K562 (cell line): ENCODE measurements at regions not wholly inside any gene's neighbourhood (a gene's known extent, or its start where the extent isn't known, plus 50 kb on each side); places are given as distances from the start of the nearest gene placed in this dataset.

ENCODE experiments used
- ATAC-seq: fragments of 200-7000 bp; cut with Tn5 transposase; 3 replicates; pipeline ENCODE4 v1.9.1; 2020; ENCODE audit warnings: moderate library complexity
- BruUV-seq: library from RNA; stranded (reverse); fragments of 400-500 nt; replicated peaks from 2 replicates; lab custom pipeline; 2021; lab: Mats Ljungman, UMichigan
- CTCF ChIA-PET: fragments of 300-600 bp; formaldehyde crosslinking; extraction: SDS; loops from one replicate; lab custom pipeline; 2021; ENCODE audit warnings: low intra/inter-chr PET ratio; lab: Yijun Ruan, JAX
- POLR2A ChIA-PET: fragments of 300-600, 350-650 bp; sonication (Branson Sonifier 250); formaldehyde crosslinking; extraction: SDS; loops from one replicate; lab custom pipeline; 2021; ENCODE audit warnings: antibody characterized with exemption, inconsistent platforms; lab: Yijun Ruan, JAX
- DNase-seq, 4 experiments: peaks; one replicate each; pipeline versions ENCODE4 v3.0.0 to v3.0.0-alpha.2; 2011 to 2018; ENCODE audit warnings: low spot score in 3 of 4, mixed read lengths in 3 of 4; ENCODE audit errors: extremely low read depth in 1 of 4
- FAIRE-seq: peaks from 2 replicates; lab custom pipeline; 2011; peaks lifted over from hg19 to GRCh38; lab: Jason Lieb, UNC
- H2AFZ ChIP-seq: 2 replicates; pipeline ENCODE4 v1.6.0; 2011; ENCODE audit warnings: low read depth, low read length, control low read depth, inconsistent platforms
- H3K27ac ChIP-seq: fragments of 200-600 bp; 3 replicates; pipeline ENCODE4 v1.8.0; 2011; ENCODE audit warnings: low read depth, mild to moderate bottlenecking, control low read depth, inconsistent platforms, low read length, moderate library complexity, mixed read lengths; ENCODE audit errors: extremely low read depth
- H3K27me3 ChIP-seq, 2 experiments: fragments of 300-600 bp in 1 of 2; 2 replicates in 1 of 2; 3 replicates in 1 of 2; pipeline versions ENCODE4 v1.6.0 to v1.8.0; 2011; ENCODE audit warnings: inconsistent platforms in 2 of 2, low read length in 2 of 2, mild to moderate bottlenecking in 1 of 2, mixed read lengths in 1 of 2, moderate library complexity in 1 of 2; ENCODE audit not compliant: control insufficient read depth in 2 of 2, insufficient read depth in 2 of 2
- H3K36me3 ChIP-seq: fragments of 300-600 bp; 3 replicates; pipeline ENCODE4 v1.8.0; 2011; ENCODE audit warnings: mild to moderate bottlenecking, low read length, inconsistent platforms; ENCODE audit not compliant: control insufficient read depth, insufficient read depth
- H3K4me1 ChIP-seq, 2 experiments: fragments of 200-600 bp in 1 of 2; replicated peaks in 1 of 2; 2 replicates in 1 of 2; 3 replicates in 1 of 2; pipeline versions ENCODE4 v1.5.1 to v1.8.0; 2011; ENCODE audit warnings: inconsistent platforms in 2 of 2, low read length in 2 of 2, mild to moderate bottlenecking in 1 of 2, mixed read lengths in 1 of 2, moderate library complexity in 1 of 2; ENCODE audit not compliant: control insufficient read depth in 2 of 2, insufficient read depth in 2 of 2
- H3K4me2 ChIP-seq: 2 replicates; pipeline ENCODE4 v1.6.1; 2011; ENCODE audit warnings: low read length, control low read depth, inconsistent platforms, mixed read lengths; ENCODE audit not compliant: insufficient read depth
- H3K4me3 ChIP-seq: fragments of 200-600 bp; sonication (generic), shearing (Covaris generic); 2 replicates; pipeline ENCODE4 v1.5.1; 2016; ENCODE audit warnings: control low read depth, inconsistent platforms
- H3K79me2 ChIP-seq: fragments of 200-600 bp; 3 replicates; pipeline ENCODE4 v1.8.0; 2011; ENCODE audit warnings: low read length, inconsistent platforms; ENCODE audit not compliant: control insufficient read depth, insufficient read depth
- H3K9ac ChIP-seq, 2 experiments: 2 replicates each; pipeline versions ENCODE4 v1.6.0 to v1.6.1; 2011; ENCODE audit warnings: low read depth in 2 of 2, low read length in 2 of 2, control low read depth in 1 of 2, inconsistent platforms in 1 of 2, mild to moderate bottlenecking in 1 of 2, mixed read lengths in 1 of 2; ENCODE audit not compliant: insufficient read depth in 1 of 2
- H3K9me1 ChIP-seq: one replicate; pipeline ENCODE4 v1.6.0; 2011; ENCODE audit warnings: inconsistent platforms, mild to moderate bottlenecking, low read length, moderate library complexity; ENCODE audit not compliant: control insufficient read depth, insufficient read depth
- H3K9me3 ChIP-seq: replicated peaks from 2 replicates; pipeline ENCODE4 v1.5.1; 2011; ENCODE audit warnings: low read depth, low read length, inconsistent platforms; ENCODE audit not compliant: control insufficient read depth, insufficient read depth
- H4K20me1 ChIP-seq: replicated peaks from 2 replicates; pipeline ENCODE4 v1.6.1; 2011; ENCODE audit warnings: low read length, inconsistent platforms, mixed read lengths; ENCODE audit not compliant: control insufficient read depth, insufficient read depth
- ATF3 ChIP-seq, 2 experiments: fragments of 450-650 bp in 1 of 2; sonication (generic) in 1 of 2; formaldehyde crosslinking in 1 of 2; IDR thresholded peaks in 1 of 2; conservative IDR thresholded peaks in 1 of 2; 2 replicates each; pipeline versions ENCODE4 v1.6.1 to v1.8.1; 2016 to 2023; ENCODE audit warnings: mild to moderate bottlenecking in 2 of 2, moderate library complexity in 2 of 2, inconsistent platforms in 1 of 2, missing genetic modification reagents in 1 of 2
- ATF7 ChIP-seq: fragments of 450-650 bp; IDR thresholded peaks from 2 replicates; pipeline ENCODE4 v1.7.1; 2014; ENCODE audit warnings: mild to moderate bottlenecking, moderate library complexity
- CEBPB ChIP-seq: fragments of 450-650 bp; IDR thresholded peaks from 2 replicates; pipeline ENCODE4 v1.6.1; 2016; ENCODE audit warnings: missing genetic modification characterization, missing compliant biosample characterization
- HNRNPH1 ChIP-seq: fragments of 200-400 bp; formaldehyde crosslinking; optimal IDR thresholded peaks from 2 replicates; pipeline ENCODE3; 2017; ENCODE audit warnings: low read depth, mild to moderate bottlenecking, low read length, moderate library complexity
- NR1H2 ChIP-seq: sonication (generic); formaldehyde crosslinking; IDR thresholded peaks from 2 replicates; pipeline ENCODE4 v1.4.0; 2020; ENCODE audit warnings: mild to moderate bottlenecking, missing genetic modification reagents
- PRMT5 ChIP-seq: sonication (generic); formaldehyde crosslinking; IDR thresholded peaks from 2 replicates; pipeline ENCODE4 v1.5.0; 2020; ENCODE audit warnings: missing genetic modification reagents
- STAT6 ChIP-seq: sonication (generic); formaldehyde crosslinking; IDR thresholded peaks from 2 replicates; pipeline ENCODE4 v1.8.1; 2023; ENCODE audit warnings: mild to moderate bottlenecking, missing genetic modification reagents
- ZC3H4 ChIP-seq: sonication (generic); formaldehyde crosslinking; IDR thresholded peaks from 2 replicates; pipeline ENCODE4 v1.9.0; 2021; ENCODE audit warnings: missing genetic modification reagents, borderline replicate concordance
- WGBS: fragments of 100-300 bp; shearing (Covaris generic); methylation state at CpG from one replicate; pipeline ENCODE4 v1.1.6; 2016; ENCODE audit warnings: low coverage, mixed read lengths; ENCODE audit not compliant: insufficient coverage; ENCODE audit errors: missing lambda C conversion rate; 5-methylcytosine and 5-hydroxymethylcytosine counted together
- in situ Hi-C: fragments of 300-500 bp; cut with MboI; formaldehyde crosslinking; loops from 4 replicates; pipeline ENCODE4 v1.15.0; 2018; ENCODE audit warnings: inconsistent platforms, mixed read lengths
- intact Hi-C: fragments of 100-400 bp; cut with micrococcal nuclease; formaldehyde crosslinking; loops from 2 replicates; pipeline ENCODE4 v1.14.2; 2022
- TF ChIP-seq, protein P1 (sequence below): IDR thresholded peaks from 2 replicates; pipeline ENCODE4 v1.6.1; 2014; ENCODE audit warnings: antibody characterized with exemption
- TF ChIP-seq, protein P2 (sequence below): fragments of 450-650 bp; IDR thresholded peaks from 2 replicates; pipeline ENCODE4 v1.6.1; 2016

- TF ChIP-seq ATF3 (IDR thresholded peaks at IDR 0.05) (no peak), ATF3 (CRISPR knock-in tag; conservative IDR thresholded peaks at IDR 0.05) (no peak)
These were observed 928.5 kb downstream of the DNAJB9 start (continued) for GRCh38 chr7:109498131-109498530.

DNA sequence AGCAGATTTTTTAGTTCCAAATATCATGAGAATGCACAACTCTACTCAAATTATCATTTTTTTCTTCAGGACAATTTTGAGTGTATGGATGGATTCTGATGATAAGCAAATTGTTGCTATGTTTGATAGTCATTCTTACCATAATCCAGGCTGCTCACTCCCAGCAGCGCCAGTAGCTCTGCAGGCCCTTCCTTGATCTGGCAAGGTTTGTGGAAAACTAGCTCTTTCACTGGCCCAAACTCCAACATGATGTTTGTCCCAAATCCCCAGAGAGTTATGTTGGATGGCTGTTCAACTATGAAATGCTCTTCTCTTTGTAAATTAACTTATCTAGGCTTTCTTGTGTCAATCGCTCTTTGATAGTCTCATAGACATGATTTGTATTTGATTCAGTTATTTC lies 933.7 kb downstream of the DNAJB9 start:
- H3K9me3 ChIP-seq = no peaks in the 10 kb centered on the region
- DNase-seq (no peak), FAIRE-seq (no peak), ATAC-seq (no peak)
- no peaks in the 10 kb centered on the region for H3K4me1 ChIP-seq
- H3K27ac ChIP-seq = no peak overlapping the region
- no peak for TF ChIP-seq PRMT5 (CRISPR knock-in tag)
- TF ChIP-seq HNRNPH1 = no peak
- TF ChIP-seq, protein P1, sequence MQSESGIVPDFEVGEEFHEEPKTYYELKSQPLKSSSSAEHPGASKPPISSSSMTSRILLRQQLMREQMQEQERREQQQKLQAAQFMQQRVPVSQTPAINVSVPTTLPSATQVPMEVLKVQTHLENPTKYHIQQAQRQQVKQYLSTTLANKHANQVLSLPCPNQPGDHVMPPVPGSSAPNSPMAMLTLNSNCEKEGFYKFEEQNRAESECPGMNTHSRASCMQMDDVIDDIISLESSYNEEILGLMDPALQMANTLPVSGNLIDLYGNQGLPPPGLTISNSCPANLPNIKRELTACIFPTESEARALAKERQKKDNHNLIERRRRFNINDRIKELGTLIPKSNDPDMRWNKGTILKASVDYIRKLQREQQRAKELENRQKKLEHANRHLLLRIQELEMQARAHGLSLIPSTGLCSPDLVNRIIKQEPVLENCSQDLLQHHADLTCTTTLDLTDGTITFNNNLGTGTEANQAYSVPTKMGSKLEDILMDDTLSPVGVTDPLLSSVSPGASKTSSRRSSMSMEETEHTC = no peak
- TF ChIP-seq ATF7 = no peak
- no peak for TF ChIP-seq CEBPB (tag)
- no peak for TF ChIP-seq ZC3H4 (CRISPR knock-in tag)
- TF ChIP-seq NR1H2 = no peak
- TF ChIP-seq, protein P2, sequence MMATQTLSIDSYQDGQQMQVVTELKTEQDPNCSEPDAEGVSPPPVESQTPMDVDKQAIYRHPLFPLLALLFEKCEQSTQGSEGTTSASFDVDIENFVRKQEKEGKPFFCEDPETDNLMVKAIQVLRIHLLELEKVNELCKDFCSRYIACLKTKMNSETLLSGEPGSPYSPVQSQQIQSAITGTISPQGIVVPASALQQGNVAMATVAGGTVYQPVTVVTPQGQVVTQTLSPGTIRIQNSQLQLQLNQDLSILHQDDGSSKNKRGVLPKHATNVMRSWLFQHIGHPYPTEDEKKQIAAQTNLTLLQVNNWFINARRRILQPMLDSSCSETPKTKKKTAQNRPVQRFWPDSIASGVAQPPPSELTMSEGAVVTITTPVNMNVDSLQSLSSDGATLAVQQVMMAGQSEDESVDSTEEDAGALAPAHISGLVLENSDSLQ = no peak
- no peak for TF ChIP-seq STAT6 (CRISPR knock-in tag)
- WGBS = 4% methylated on average over 2 of the region's 2 CpGs
- BruUV-seq = no TSS peak
- H3K4me3 ChIP-seq = no peak overlapping the region
- H2AFZ ChIP-seq = no peak overlapping the region
- H3K9ac ChIP-seq = no peak overlapping the region
- intact Hi-C loops (no loop called here), in situ Hi-C loops (no loop called here)
- no peak overlapping the region for H3K4me2 ChIP-seq
- no peaks in the 10 kb centered on the region for H3K9me1 ChIP-seq
- no peaks in the 10 kb centered on the region for H4K20me1 ChIP-seq
- POLR2A ChIA-PET = no interaction called here
- CTCF ChIA-PET = no interaction called here
- H3K36me3 ChIP-seq = no peaks in the 10 kb centered on the region
- no peaks in the 10 kb centered on the region for H3K27me3 ChIP-seq
- H3K79me2 ChIP-seq = no peaks in the 10 kb centered on the region
